ENCODE measurements at regions not wholly inside any gene's neighbourhood (a gene's known extent, or its start where the extent isn't known, plus 50 kb on each side); places are given as distances from the start of the nearest gene placed in this dataset.

DNA sequence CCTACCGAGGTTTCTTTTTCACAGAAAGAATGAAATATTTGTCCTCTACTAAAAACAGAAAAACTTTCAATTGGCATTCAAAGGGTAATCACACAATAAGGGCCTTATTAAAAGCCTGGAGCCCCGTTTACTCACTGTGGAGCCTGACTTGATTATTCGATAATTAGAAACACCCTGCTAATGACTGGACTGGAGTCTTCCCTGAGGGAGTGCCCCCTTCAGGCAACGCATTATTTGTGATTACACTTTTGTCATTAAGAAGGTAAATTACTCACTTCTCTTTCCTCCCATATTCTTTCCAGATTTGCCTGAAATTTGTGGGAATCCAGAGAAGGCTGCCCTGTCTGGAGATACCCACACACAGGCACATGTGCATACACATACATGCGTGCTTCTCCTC is 444.2 kb upstream of the NPVF start:
- TF ChIP-seq, protein P1, sequence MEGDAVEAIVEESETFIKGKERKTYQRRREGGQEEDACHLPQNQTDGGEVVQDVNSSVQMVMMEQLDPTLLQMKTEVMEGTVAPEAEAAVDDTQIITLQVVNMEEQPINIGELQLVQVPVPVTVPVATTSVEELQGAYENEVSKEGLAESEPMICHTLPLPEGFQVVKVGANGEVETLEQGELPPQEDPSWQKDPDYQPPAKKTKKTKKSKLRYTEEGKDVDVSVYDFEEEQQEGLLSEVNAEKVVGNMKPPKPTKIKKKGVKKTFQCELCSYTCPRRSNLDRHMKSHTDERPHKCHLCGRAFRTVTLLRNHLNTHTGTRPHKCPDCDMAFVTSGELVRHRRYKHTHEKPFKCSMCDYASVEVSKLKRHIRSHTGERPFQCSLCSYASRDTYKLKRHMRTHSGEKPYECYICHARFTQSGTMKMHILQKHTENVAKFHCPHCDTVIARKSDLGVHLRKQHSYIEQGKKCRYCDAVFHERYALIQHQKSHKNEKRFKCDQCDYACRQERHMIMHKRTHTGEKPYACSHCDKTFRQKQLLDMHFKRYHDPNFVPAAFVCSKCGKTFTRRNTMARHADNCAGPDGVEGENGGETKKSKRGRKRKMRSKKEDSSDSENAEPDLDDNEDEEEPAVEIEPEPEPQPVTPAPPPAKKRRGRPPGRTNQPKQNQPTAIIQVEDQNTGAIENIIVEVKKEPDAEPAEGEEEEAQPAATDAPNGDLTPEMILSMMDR (IDR thresholded peaks at IDR 0.05; ENCODE audit: insufficient read depth, missing control alignments): peak; percentile 9
- FAIRE-seq: no peak

DNA sequence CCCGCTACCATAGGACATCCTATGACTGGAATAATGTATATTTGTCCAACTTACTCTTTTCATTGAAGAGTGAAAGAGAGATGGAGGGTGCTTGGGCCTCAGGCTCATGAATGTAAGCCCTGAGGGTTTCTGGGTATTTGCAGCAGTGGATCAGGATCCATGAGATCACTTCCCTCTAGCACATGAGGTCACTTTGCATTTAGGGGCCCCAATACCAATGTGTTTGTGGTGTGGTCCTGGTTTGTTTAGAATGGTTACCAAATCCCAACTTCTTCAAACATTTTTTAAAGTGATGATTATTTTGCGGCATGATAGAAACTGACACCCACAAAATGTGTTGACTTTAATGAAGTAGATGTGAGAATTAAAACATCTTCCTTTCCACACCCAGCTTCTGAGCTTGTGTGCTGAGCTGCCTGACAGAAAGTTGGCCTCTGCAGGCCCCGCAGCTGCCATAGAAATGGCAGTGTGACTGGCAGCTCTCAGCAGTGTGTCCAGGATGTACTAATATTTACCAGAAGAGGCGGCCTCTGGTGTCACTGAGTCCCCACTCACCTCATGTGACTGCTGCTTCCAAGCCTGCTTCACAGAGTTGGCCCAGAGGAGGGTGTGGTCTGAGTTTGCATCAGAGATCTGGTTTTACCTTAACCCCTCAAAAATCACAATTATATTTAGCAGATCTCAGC is 447.6 kb upstream of the NPVF start:
- FAIRE-seq (no peak), DNase-seq (ENCODE audit: insufficient read length, low spot score) (no peak)
- TF ChIP-seq, protein P1 (IDR thresholded peaks at IDR 0.05; ENCODE audit: insufficient read depth, missing control alignments): no peak

More for the DNA sequence above, 444.2 kb upstream of the NPVF start:
- no peak for DNase-seq (ENCODE audit: insufficient read length, low spot score)

DNA sequence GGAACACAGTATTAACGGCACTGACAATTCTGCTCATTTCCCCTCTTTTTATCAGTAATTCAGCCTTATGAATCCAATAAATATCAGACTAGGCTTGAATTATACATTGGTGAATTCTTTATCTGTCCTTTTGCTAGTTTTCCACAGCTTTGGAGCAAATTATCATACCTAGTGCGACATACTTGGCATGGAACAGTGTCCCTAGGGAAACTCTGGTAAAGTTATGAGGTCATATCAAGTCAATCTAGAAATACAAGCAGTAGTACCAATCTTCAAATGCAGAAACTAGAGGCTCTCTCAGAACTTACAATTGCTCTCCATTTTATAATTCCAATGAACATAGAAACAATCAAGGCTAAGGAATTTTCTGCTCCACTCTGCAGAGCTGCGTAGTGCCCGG is 449.3 kb upstream of the NPVF start:
- TF ChIP-seq, protein P1 (IDR thresholded peaks at IDR 0.05; ENCODE audit: insufficient read depth, missing control alignments): no peak
- no peak for FAIRE-seq
- DNase-seq (ENCODE audit: insufficient read length, low spot score): no peak

DNA sequence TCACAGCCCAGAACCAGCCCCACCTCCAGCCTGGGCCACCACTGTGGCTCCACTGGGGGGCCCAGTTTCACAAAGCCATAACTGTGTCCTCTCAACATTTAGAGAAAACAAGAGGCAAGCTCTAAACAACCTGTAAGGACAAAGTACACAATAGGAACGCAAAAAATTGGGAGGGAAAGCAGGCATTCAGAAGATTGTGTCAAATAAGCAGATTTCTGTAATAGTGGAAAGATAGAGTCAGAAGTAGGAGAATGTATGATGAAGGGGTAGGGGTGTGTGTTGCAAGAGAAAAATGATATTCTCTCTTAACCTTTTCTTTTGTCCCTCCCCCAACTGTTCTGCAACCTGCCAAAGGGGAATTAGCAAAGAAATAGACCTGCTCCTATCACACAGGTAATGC is 449.9 kb upstream of the NPVF start:
- DNase-seq (ENCODE audit: insufficient read length, low spot score) (no peak), FAIRE-seq (no peak)
- TF ChIP-seq, protein P1 (IDR thresholded peaks at IDR 0.05; ENCODE audit: insufficient read depth, missing control alignments): no peak

DNA sequence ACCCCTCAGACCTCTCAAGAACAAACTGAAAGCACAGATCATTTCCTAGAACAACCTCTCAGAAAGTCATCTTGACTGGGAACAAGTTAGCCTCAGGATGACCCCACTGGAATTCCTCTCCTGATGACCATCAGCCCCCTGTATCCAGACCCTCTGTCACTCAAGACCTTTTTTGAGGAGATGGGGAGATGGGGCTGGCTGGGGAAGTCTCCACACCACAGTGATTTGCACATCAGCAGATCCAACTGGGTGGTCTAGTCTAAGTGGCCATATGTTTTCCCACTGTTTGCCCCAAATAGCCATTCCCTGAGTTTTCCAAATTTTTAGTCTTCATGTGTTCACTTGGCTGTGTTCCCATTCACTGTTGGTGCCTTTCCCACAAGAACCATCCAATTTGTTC is 452.4 kb upstream of the NPVF start:
- DNase-seq (ENCODE audit: insufficient read length, low spot score): no peak
- TF ChIP-seq, protein P1 (IDR thresholded peaks at IDR 0.05; ENCODE audit: insufficient read depth, missing control alignments): no peak
- FAIRE-seq: no peak

DNA sequence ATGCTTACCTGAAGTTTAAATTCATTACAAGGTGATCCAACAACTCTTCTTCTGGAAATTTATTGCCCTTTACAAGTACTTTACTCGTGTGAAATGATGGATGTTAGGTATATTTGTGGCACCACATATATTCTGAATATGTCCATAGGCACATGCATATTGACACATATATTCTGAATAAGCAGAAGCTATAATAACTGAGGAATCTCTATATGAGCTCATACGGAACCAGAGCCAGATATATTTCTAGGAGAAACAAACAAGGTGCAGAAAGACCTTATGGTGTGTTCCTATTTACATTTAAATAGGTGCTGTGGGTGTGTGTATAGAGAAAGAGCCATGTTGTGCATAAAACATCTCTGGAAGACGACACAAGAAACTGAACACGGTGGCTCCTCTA is 456.1 kb upstream of the NPVF start:
- FAIRE-seq: no peak
- TF ChIP-seq, protein P1 (IDR thresholded peaks at IDR 0.05; ENCODE audit: insufficient read depth, missing control alignments): no peak
- no peak for DNase-seq (ENCODE audit: insufficient read length, low spot score)

DNA sequence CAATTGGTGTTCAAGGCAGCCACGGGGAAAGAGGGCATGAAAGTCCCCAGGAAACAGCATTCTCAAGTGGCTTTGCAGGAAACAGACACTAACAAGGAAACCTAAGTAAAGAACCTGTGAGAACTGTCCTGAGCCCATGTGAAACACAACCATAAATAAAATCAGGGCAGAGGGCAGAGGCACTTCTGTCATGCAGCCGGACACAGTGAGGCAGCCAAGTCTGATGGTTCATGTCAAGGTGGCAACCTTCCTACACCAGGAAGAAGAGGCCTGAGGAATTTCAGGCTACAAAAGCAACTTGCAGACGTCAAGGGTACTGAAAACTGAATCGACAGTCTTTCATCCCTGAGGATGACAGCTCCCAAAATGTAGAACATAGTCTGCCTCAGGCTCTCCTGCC is 458.2 kb upstream of the NPVF start:
- no peak for FAIRE-seq
- TF ChIP-seq, protein P1 (IDR thresholded peaks at IDR 0.05; ENCODE audit: insufficient read depth, missing control alignments): no peak

More for the DNA sequence above, 458.2 kb upstream of the NPVF start:
- no peak for DNase-seq (ENCODE audit: insufficient read length, low spot score)

All from D721Med (cell line).